Hematopoietic multipotent progenitor cell treated with erythropoietin and hydrocortisone succinate and interleukin-3 and kit ligand, for 8 days (in vitro differentiated cells): ENCODE measurements at regions not wholly inside any gene's neighbourhood (a gene's known extent, or its start where the extent isn't known, plus 50 kb on each side); places are given as distances from the start of the nearest gene placed in this dataset.

Experiments used
- DNase-seq: peaks from one replicate; pipeline ENCODE4 v3.0.0-alpha.2; 2015

DNA sequence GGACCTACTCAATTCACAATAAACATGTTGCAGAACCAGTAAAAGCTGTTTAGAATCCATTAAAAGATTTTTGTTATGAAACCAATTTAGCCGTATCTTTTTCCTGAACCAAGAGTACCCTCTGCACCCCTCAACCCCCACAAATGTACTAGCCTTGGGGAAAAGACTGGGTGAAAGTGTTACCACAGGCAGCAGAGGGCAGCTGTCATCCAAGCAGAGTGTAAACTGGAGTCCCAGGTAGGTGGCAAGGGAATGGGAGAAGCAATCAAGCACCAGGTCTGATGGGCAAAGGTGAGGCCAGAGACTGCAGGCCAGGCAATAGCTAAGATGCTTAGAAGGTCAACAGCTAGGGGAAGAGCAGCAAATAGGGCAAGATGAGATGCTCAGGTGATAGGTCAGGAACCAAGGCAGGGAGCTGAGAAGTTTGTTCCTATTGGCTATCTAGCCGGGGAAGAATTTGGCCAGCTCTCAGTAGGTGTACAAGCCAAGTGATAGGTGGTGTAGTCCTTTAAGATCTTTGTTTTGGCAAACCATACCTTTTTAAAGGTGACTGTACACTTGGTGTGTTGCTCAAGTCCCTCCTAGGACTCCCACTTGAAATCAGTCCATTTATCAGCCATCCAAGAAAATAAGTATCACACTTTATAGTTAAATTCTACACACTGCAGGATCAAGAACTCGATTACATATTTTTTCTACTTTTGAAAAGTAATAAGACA lies 77.8 kb upstream of the CCDC112 start:
- no peak for DNase-seq

DNA sequence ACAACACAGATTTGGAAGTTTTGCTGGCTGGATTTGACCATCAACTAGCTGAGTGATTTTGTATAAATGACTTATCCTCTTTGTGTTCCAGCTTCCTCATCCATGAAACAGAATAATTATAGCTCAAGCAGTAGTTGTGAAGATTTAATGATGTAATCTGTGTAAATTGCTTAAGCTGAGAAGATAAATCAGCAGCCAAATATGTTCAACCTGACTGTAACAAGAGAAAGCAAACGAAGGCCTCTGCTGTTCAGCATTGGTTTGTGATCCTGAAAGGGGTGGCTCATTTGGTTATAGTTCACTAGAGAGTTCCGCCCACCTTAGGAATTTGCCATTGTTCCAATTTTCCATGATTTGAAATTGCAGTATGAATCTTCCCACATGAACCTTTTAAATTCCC lies 75.7 kb upstream of the CCDC112 start:
- no peak for DNase-seq

DNA sequence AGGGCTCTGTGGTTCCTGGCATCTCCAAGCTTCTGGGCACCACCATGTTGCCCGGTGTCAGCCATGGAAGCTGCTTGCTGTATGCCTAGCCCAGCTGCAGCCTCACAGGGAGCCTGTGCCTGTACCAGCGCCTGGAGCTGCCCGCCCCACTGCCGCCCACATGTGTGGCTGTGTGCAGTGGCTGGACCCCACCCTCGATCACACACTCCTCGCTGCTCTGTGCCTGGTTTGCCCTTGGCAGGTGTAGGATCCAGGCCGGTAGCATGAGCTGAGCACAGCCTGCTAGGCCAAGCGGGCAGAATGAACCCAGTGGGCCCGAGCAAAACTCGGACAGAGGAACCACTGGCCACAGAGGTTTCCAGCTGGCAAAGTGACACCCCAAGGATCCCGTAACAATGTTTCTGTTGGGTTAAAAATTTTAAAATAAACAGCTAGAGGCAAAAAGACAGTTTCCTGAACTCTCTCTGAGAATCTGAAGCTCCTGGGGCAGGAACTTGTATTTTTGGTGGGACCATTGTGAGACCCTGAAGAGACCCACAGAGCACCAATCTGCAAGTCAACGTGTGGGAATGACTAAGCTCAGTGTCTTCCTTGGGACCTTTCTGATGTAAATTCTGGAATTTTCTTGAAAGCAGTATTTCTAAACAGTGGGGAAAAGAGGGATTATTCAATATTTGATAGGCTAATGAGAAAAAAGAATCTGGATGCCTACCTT lies 73.1 kb upstream of the CCDC112 start:
- DNase-seq, result no peak

DNA sequence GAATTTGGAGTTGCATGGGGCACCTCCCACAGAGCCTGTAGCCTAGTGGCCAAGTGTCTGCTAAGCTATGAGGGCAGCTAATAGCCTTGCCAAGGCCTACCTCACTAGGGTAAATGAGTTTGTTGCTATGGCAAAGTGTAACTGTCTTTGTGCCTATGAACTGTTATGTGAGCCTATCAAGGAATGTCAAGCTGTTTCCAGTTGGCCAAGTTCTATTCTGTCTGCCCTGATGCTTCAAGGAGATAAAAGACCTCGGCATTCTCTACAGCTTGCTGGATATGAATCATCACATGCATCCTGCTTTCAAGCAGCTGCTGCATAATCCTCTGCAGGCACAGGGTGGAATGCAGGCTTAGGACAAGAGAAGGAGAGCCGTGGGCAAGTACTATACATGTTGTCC lies 69.8 kb upstream of the CCDC112 start:
- DNase-seq, result peak; percentile 82

DNA sequence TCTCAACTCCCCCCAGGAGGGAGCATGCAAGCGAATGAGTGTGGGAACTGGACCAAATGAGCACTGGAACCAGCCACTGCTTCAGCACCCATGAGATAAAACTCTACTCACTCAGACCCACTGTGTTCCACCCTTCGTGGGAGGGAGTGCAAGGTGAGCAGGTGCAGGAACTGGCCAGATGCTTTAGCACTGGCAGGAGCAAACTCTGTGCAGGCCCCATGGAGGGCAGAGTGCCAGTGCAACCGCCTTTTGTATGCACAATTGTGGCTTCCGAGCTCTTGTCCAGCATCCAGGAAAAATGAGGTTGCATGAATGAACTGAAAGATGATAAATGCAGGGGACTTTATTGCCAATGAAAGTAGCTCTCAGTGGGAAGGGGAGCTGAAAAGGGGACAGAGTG lies 67.4 kb upstream of the CCDC112 start:
- no peak for DNase-seq

DNA sequence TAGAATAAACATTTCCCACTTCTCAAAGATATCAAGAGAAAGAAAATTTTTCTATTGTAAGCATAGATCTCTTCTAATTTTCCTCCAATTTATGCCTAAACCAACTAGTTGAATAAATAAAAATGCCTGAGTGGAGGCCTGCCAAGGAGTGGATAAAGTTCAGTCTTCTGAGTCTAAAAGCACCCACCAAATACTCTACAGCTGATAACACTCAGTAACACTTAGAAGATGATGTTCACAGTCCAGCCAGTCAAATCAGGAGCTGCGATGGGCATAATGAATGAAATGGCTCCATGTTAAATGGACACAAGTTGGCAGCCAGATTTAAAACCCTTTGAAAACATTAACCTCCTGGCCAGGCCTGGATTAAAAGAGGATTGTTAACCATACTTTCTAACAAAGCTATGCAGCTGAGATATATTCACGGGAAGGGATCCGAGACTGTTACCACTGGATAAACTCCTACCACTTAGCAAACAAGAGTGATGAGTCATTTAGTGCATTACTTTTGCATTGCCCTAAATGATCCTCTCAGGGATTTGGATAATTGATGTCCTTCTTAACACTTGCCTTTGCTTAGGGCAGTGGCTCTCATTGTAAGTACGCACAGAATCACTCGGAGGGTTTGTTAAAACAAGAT lies 63.7 kb upstream of the CCDC112 start:
- no peak for DNase-seq

DNA sequence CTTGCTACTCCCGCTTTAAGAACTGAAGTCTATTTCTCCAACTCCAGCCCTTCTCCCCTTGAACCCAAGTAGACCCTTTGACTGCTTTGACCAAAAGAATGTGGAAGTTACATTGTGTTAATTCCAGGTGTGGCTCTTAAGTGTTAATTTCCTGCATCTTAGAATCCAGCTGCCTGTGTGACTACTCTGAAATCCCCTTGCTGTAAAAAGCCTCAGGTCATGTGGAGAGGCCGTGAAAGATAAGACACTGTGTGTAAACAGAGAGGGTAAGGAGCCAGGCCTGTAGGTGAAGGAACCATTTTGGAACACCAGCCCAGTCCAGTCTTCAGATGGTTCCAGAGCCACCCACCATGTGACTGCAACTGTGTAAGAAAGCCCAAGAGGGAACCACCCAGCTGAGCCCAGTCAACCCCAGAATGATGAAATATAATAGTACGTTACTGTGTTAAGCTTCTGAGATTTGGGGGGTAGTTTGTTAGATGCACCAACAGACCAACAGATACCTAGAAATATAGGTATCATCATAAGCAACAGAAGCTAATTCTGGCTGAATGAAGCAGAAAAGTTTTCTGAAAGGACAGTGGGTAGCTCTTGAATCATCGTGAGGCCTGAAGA lies 59.4 kb upstream of the CCDC112 start:
- no peak for DNase-seq

DNA sequence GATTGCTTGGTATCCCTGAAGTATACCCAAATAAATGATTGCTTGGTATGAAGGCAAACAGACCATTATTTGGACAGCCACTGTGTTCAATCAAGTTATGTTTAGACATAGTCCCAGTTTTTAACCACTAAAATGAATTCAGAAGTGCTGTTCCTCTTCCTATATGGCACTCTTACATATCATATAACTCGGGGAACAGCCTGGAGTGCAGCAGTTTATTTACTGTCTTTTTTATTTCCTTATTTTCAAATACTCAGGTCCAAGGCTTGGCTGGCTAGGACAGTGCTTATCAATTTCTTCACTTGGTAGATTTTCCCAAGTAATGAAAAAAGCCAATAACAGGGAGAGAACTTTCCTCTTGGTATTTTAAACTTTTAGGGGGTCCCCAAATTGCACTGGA lies 58.6 kb upstream of the CCDC112 start:
- no peak for DNase-seq

DNA sequence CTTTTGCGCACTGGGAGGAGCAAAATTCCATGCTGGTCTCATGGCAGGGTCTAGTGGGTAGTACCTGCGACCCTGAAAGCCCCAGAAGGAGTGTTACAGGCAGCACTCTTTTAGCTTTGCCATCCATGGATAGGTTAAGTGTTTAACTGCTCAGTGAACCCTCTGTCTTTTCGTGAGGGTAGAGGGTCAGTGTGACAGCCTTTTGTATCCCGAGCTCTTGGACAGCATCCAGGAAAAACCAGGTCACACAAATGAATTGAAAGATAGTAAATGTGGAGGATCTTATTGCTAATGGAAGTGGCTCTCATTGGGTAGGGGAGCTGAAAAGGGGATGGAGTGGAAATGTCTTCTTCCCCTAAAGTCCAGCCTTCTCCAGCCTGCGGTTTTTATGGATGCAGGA lies 57.8 kb upstream of the CCDC112 start:
- DNase-seq, result no peak

DNA sequence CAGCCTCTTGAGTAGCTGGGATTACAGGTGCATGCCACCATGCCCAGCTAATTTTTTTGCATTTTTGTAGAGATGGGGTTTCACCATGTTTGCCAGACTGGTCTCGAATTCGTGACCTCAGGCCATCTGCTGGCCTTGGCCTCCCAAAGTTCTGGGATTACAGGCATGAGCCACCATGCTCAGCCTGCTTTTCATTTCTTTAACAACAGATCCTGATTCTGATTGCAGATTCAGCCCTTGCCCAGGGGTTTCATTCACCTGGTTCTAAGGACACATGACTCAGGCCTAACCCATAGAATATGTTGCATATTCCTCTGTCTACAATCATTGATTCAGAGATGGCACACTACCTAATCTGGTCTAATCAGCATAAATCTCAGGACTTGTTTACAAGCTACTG lies 56.1 kb upstream of the CCDC112 start:
- DNase-seq, result no peak

DNA sequence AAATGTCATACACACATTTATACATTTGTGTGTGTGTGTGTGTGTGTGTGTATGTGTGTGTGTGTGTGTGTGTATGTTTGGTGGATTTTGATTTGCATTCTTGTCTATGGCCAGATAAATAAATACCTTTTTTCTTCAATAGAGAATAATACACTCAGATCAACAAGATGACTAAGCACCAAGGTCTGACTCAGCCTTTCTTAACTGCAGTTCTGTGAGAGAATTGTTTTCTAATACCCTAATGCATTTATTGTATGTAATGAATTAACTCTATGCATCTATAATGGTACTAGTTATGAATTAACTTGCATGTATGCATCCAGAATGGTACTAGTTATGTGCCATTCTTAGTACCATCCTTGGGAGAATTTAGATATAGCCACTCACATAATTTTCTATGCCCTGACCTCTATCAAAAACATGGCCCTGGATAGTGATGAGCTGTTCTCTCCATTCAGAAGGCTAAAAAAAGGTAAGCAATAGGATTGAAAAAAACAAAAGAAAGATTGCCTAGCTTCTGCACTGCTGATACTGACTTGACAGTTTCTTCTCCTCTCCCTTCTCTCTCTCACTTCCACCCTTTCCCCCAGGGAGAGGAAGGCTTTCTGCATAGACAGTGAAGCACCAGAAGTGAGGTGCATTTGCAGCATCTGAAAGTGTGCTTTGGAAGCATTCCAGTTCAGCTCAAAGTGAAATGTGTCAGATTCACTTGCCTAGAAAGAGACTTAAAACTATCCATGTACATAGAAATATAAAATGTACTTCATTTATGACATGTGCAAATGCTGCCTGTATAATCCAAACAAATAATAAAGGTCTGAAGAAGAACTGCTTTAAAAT lies 55.1 kb upstream of the CCDC112 start:
- no peak for DNase-seq

DNA sequence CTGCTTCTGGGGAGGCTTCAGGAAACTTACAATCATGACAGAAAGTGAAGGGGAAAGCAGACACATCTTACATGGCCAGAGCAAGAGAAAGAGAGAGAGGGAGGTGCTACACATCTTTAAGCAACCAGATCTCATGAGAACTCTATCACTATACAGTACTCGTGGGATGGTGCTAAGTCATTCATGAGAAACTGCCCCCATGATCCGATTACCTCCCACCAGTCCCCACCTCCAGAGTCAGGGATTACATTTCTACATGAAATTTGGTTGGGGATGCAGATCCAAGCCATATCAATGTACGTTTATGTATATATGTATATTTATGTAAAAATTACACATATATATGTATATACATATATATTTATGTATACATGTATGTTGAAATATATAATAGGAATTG lies 54.4 kb upstream of the CCDC112 start:
- no peak for DNase-seq

DNA sequence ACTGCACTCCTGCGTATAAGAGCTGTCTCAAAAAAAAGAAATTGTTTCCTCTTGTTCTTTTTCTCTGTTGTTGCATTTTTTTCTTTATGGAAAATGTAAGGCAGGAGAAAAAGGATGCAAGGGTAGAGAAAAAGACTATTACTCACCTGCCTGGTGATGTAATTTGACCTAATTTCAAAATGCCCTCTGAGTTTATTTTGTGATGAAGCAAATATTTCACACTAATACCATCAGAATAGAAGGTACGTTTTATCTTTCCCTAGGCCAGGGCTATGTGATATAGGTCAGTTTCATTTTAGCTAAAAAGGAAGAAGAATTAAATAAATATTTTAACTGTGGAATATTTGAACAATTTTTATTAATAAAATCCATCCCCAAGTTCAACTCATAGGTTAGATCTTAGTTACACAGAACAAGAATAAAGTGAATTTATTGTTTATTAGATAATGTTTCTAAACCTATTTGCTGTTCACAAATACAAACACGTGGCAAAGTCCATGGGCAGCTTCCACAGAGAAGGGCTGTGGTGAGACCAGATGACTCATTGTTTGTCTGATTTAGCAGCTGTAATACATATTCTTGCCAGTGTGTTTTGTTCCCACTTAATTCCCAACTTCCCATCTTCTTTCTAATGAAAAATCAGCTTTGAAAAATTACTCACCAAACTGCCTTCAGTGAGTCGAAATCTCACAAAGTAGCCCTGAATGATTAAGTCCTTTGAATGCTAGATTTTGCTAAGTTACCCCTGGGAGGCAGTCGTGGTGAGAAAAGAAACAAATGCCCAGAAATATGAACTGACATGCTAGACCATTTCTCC lies 52.8 kb upstream of the CCDC112 start:
- DNase-seq, result peak; percentile 9

DNA sequence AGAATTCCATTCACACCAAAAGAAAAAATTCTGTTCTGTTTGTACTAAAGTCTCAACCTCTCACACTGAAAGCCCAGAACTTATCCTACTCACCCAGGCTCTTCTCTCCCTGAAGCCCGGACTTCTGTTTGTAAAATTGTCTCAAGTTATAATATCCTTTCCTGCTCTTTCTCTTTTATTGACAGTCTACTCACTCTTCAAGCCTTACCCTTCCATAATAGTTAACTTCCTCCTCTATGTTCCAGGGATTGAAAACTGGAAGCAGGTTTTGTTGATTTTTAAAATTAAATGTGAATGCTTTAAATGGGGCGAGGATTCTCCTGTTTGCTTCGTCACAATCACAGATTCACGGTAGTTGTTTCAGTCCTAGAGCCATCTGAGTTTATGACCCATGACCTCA lies 51.7 kb upstream of the CCDC112 start:
- no peak for DNase-seq
